ENCODE measurements at regions not wholly inside any gene's neighbourhood (a gene's known extent, or its start where the extent isn't known, plus 50 kb on each side); places are given as distances from the start of the nearest gene placed in this dataset.

GRCh38 chr2:7919510-7919909 lies 762.3 kb upstream of the ID2 start:
- TF ChIP-seq CTCF (IDR thresholded peaks at IDR 0.05) (no peak), POLR2A (IDR thresholded peaks at IDR 0.05) (no peak), EP300 (IDR thresholded peaks at IDR 0.05) (no peak)
